ENCODE measurements at regions not wholly inside any gene's neighbourhood (a gene's known extent, or its start where the extent isn't known, plus 50 kb on each side); places are given as distances from the start of the nearest gene placed in this dataset.
A peak's percentile ranks its signal among the peaks of the same experiment; 100 is the strongest.

- DNase-seq (ENCODE audit: low spot score), result no peak
Measured at GRCh38 chr12:115583591-115583990, 693.9 kb downstream of the MED13L start.

GRCh38 chr12:115577401-115577800 is 700.1 kb downstream of the MED13L start:
- DNase-seq (ENCODE audit: low spot score), result no peak

DNA sequence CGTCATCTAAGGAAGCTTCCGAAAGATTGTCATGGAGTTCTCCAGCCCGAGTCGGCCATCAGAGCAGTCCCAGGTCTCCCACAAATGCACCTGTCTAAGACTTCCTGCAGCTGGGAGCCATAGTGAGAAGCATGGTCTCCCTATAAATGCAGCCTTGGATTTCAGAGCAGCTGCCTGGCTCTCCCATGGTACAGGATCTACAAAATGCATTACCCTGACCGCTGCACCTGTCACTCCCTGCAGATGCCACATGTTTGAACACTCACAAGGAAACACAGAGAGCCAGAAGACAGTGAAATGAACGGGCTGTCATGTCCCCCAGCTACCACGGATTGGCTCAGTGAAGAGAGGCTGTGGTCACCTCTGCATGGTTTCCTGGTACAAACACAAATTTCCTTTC is 702.7 kb downstream of the MED13L start:
- peak; percentile 53 for DNase-seq (ENCODE audit: low spot score)

GRCh38 chr12:115572440-115572839 is 705.1 kb downstream of the MED13L start:
- DNase-seq (ENCODE audit: low spot score), result no peak

- no peak for DNase-seq (ENCODE audit: low spot score)
Measured at GRCh38 chr12:115571446-115571845, 706.0 kb downstream of the MED13L start.

DNA sequence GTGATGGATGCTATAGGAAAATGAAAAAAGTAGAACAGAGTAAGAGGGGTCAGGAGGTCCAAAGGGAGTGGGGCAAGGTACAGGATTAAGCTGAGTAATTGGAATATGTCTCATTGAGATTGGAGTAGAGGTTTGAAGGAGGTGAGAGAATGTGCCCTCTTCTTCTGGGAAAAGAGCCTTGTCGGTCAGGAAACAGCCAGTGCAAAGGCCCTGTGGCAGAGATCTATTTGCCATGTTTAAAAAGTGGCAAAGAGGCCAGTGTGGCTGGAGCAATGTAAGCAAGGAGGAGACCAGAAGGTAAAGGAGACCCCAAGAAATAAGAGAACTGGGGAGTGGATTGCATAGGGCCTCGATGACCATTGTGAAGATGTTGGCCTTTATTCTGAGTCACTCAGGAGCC is 706.5 kb downstream of the MED13L start:
- no peak for DNase-seq (ENCODE audit: low spot score)

GRCh38 chr12:115570069-115570777 is 707.3 kb downstream of the MED13L start:
- peak; percentile 94 for DNase-seq (ENCODE audit: low spot score)

GRCh38 chr12:115569345-115570068 is 708.0 kb downstream of the MED13L start:
- peak; percentile 90 for DNase-seq (ENCODE audit: low spot score)

- DNase-seq (ENCODE audit: low spot score), result no peak
Measured at GRCh38 chr12:115558281-115558680, 719.2 kb downstream of the MED13L start.

DNA sequence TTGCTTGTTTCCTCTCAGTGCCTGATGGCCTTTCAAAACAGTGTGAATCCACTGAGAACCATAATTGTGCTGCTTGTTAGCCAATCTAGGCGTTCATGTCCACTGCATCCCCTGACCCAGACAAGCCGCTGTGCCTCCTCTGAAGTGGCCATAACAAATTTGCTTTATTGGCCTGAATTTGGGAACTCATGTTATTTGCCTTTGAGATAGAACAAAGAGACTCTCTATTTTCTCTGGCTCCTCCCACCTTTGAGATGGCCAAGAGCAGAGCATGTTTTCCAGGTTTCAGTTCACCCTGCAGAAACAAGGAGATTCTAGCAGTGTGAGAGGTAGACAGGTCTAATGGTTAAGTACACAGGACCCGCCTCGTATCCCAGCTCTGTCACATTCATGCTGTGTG is 723.9 kb downstream of the MED13L start:
- DNase-seq (ENCODE audit: low spot score), result no peak

- DNase-seq (ENCODE audit: low spot score), result no peak
Measured at GRCh38 chr12:115543269-115543668, 734.2 kb downstream of the MED13L start.

GRCh38 chr12:115542656-115543055 is 734.8 kb downstream of the MED13L start:
- DNase-seq (ENCODE audit: low spot score), result no peak

- no peak for DNase-seq (ENCODE audit: low spot score)
Measured at GRCh38 chr12:115541891-115542421, 735.5 kb downstream of the MED13L start.

DNA sequence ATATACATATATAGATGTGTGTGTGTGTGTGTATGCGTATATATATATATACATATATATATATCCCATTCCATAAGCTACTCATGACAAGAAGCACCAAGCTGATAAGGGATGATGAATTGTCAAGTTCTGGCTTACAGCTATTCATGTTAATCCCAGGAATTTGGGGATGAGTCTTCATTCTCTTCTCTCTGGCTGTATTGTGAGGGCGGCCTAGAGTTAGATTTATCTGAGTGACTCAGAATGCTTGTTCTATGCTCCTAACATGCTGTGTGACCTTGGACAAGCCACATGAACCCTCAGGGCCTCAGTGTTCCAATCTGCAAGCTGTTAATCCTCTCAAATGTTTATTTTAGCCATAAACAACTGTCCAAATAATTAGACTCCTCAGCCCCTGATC is 749.0 kb downstream of the MED13L start:
- DNase-seq (ENCODE audit: low spot score), result no peak

DNA sequence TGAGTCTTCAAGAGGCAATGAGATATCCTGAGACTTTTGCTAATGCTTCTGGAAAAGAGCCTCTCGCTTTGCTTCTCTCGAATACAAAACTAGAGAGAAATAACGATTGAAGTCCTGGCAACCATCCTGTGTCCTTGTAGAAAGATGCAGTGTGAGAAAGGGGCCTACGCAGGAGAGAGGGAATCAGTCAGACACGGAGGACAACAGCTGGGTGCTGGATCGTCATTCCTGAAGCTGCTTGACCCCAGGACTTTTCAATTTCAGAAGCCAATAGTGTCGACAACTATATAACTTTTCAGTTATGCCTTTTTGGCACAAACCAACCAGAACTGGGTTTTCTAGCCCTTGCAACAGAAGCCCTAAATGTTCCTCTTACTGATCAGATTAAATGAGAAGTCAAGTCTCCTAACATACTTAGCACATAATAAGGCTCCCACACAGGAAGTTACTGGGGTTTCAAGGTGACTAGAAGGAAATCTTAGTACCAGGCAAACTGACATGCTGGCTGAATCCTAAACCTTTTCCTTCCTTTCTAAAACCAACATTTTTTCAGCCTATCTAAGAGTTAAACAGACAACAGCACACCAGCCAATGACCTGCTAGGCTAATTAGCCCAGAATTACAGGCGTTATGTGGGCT is 755.6 kb downstream of the MED13L start:
- no peak for DNase-seq (ENCODE audit: low spot score)

DNA sequence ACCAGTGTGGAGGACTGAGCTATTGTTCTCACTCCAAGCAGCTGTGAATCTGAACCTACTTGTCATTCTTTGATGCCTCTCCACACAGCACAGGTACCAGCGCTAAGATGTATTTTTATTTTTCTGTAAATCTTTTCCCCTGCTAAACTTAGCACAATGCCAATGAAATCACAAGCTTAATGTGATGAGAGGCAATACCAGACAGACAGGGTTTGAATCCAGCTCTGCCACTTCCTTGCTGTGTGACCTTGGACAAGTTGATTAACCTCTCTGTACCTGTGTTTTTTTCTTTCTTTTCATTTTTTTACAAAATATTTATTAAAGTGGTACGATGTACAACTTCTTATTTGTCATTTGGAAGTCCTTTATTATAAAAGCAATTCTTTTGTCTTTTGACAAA is 757.6 kb downstream of the MED13L start:
- no peak for DNase-seq (ENCODE audit: low spot score)

DNA sequence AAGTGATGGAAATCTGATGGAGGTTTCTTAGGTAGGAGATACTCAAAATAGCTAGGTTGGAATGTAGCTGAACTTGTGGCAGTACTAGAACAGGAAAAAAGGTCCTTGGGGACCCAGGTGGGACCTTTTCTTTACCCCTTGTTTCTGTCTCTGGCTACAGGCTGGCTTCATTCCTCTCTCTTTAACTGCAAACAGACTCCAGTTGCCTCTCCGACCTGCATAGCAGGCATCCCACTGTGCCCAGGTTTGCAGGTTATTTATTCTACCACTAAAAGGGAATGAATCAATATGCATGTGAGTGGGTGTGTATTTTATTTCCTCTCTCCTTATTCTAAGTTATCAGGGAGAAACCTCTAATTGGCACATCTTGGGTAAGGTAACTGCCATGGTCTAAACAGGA is 758.1 kb downstream of the MED13L start:
- no peak for DNase-seq (ENCODE audit: low spot score)

GRCh38 chr12:115517913-115518312 is 759.6 kb downstream of the MED13L start:
- DNase-seq (ENCODE audit: low spot score), result no peak

DNA sequence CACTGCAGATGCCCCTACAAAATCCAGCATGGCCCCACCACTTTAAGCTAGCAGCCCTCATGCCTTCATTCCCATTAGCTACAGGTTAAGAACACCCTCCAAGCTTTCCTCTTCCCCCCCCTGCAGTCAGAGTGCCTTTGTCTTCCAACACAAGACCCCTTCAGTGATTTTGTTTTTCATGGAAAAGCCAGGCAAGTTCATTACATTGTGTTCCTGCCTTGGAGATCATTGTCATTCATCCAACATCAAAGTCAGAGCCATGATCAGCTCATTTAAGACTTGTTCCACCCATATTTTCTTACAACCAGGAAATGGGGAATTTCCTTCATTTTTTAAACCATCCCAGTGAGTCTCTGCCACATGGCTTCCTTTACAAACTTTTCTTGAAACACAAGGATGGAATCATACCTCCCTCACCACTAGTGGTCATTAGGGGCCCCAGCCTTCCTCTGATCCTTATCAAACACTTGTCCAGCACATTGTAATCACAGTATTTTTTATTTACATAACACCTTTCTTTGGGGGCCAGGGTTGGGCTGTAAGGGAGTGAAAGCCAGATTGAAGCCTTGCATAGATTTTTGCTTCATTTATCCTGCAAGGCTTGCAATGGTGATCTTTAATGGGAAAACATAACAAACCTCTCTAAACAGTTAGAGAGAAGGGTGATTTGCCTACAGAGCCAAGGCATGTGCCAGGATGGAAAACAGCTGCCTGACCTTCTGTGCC is 765.3 kb downstream of the MED13L start:
- no peak for DNase-seq (ENCODE audit: low spot score)

DNA sequence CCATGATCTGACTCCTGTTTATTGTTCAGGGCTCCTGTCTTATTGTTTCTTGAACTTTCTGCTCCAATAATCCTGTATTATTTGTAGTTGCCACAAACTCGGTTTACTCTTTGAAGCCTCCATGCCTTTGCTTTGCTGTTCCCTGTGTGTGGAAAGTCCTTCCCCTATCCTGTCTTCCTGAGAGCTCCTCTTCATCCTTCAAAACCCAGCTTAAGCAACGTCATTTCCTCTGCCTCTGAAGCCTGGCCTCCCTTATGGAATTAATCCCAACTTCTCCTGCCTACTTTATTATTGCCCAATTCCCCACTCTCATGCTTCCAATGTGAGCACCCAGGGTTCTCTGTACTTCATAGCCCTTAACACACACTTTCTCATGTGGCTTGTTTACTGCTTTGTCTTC is 766.2 kb downstream of the MED13L start:
- no peak for DNase-seq (ENCODE audit: low spot score)

DNA sequence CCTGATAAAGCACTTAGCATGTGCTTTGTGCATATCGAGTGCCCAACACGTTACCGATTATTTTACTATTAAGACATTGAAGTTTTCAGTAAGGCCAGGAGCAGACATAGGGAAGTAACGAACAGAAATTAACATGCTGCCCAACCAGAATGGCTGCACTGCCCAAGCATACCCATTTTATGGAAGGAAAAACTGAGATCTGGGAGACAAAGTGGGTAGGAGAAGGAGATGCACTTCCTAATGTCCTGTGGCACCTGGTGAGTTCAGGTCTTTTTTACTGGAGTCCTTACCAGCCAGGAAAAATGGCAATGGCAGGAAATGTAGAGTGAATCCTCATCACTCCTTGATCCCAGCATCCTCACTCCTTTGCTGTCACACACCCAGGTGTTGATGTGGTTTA is 768.5 kb downstream of the MED13L start:
- no peak for DNase-seq (ENCODE audit: low spot score)
